BLaER1 (cell line): ENCODE measurements at regions not wholly inside any gene's neighbourhood (a gene's known extent, or its start where the extent isn't known, plus 50 kb on each side); places are given as distances from the start of the nearest gene placed in this dataset.
"Not testable (repeated sequence)": the region's sequence is repeated elsewhere in the genome, so short reads cannot be mapped to it uniquely, and the experiment has no call there.

Source experiments
- H3K27ac ChIP-seq: shearing (Covaris generic); formaldehyde crosslinking; 2 replicates; pipeline ENCODE4 v1.8.1; 2022
- H3K27me3 ChIP-seq: shearing (Covaris generic); formaldehyde crosslinking; 2 replicates; pipeline ENCODE4 v1.8.1; 2022
- H3K36me3 ChIP-seq: shearing (Covaris generic); formaldehyde crosslinking; 2 replicates; pipeline ENCODE4 v1.8.1; 2022
- H3K4me1 ChIP-seq: shearing (Covaris generic); formaldehyde crosslinking; 2 replicates; pipeline ENCODE4 v1.8.1; 2022
- H3K4me2 ChIP-seq: shearing (Covaris generic); formaldehyde crosslinking; 2 replicates; pipeline ENCODE4 v1.8.1; 2022
- H3K4me3 ChIP-seq: shearing (Covaris generic); formaldehyde crosslinking; 2 replicates; pipeline ENCODE4 v1.8.1; 2022
- H3K9ac ChIP-seq: shearing (Covaris generic); formaldehyde crosslinking; 2 replicates; pipeline ENCODE4 v1.8.1; 2022
- H3K9me3 ChIP-seq: shearing (Covaris generic); formaldehyde crosslinking; 2 replicates; pipeline ENCODE4 v1.8.1; 2022
- H4K20me1 ChIP-seq: shearing (Covaris generic); formaldehyde crosslinking; 2 replicates; pipeline ENCODE4 v1.8.1; 2022
- Cebpa-rat ChIP-seq: shearing (Covaris generic); IDR thresholded peaks from 2 replicates; pipeline ENCODE4 v1.8.1; 2022

GRCh38 chr12:75630091-75630490 lies 118.7 kb upstream of the KRR1 start:
- Histone ChIP-seq H3K36me3 (no peaks in the 10 kb centered on the region), H3K4me3 (no peak overlapping the region), H3K9me3 (no peaks in the 10 kb centered on the region), H3K9ac (no peak overlapping the region), H3K4me1 (peaks cover 10% of the 10 kb centered on the region; the same call in 1 of the 2 replicates), H3K27me3 (no peaks in the 10 kb centered on the region), H4K20me1 (no peaks in the 10 kb centered on the region), H3K4me2 (no peak overlapping the region), H3K27ac (no peak overlapping the region)
- no peak for TF ChIP-seq Cebpa-rat

- Histone ChIP-seq H3K4me2 (no peak overlapping the region), H3K9me3 (no peaks in the 10 kb centered on the region), H3K27me3 (no peaks in the 10 kb centered on the region), H3K27ac (no peak overlapping the region), H3K36me3 (no peaks in the 10 kb centered on the region), H4K20me1 (no peaks in the 10 kb centered on the region), H3K4me1 (no peaks in the 10 kb centered on the region), H3K4me3 (no peak overlapping the region), H3K9ac (no peak overlapping the region)
- TF ChIP-seq Cebpa-rat: no peak
Measured at GRCh38 chr12:75628916-75629315, 117.5 kb upstream of the KRR1 start.

- Histone ChIP-seq H4K20me1 (no peaks in the 10 kb centered on the region), H3K27ac (no peak overlapping the region), H3K9ac (no peak overlapping the region), H3K27me3 (no peaks in the 10 kb centered on the region), H3K4me2 (no peak overlapping the region), H3K36me3 (no peaks in the 10 kb centered on the region), H3K4me1 (no peaks in the 10 kb centered on the region), H3K4me3 (no peak overlapping the region), H3K9me3 (no peaks in the 10 kb centered on the region)
- TF ChIP-seq Cebpa-rat: no peak
Measured at GRCh38 chr12:75628511-75628910, 117.1 kb upstream of the KRR1 start.

- Histone ChIP-seq H3K4me1 (no peaks in the 10 kb centered on the region), H4K20me1 (no peaks in the 10 kb centered on the region), H3K4me3 (no peak overlapping the region), H3K4me2 (no peak overlapping the region), H3K27ac (no peak overlapping the region), H3K9me3 (no peaks in the 10 kb centered on the region), H3K36me3 (no peaks in the 10 kb centered on the region), H3K27me3 (no peaks in the 10 kb centered on the region), H3K9ac (no peak overlapping the region)
- TF ChIP-seq Cebpa-rat: no peak
Measured at GRCh38 chr12:75623631-75624154, 112.3 kb upstream of the KRR1 start.

GRCh38 chr12:75622492-75622891 lies 111.1 kb upstream of the KRR1 start:
- H4K20me1 ChIP-seq: no peaks in the 10 kb centered on the region
- no peak overlapping the region for H3K4me2 ChIP-seq
- H3K9ac ChIP-seq: no peak overlapping the region
- H3K27ac ChIP-seq: no peak overlapping the region
- H3K4me3 ChIP-seq: no peak overlapping the region
- TF ChIP-seq Cebpa-rat: no peak
- H3K36me3 ChIP-seq: no peaks in the 10 kb centered on the region
- no peaks in the 10 kb centered on the region for H3K4me1 ChIP-seq
- H3K27me3 ChIP-seq: no peaks in the 10 kb centered on the region
- no peaks in the 10 kb centered on the region for H3K9me3 ChIP-seq

- H3K9ac ChIP-seq, H3K9me3 ChIP-seq, H3K27ac ChIP-seq, H3K27me3 ChIP-seq, H3K36me3 ChIP-seq, H3K4me2 ChIP-seq, H3K4me1 ChIP-seq, H4K20me1 ChIP-seq, H3K4me3 ChIP-seq: not testable (repeated sequence)
Measured at GRCh38 chr12:75614396-75614795, 103.0 kb upstream of the KRR1 start.

- H3K4me3 ChIP-seq: no peak overlapping the region
- H3K4me2 ChIP-seq: no peak overlapping the region
- H4K20me1 ChIP-seq: no peaks in the 10 kb centered on the region
- no peak overlapping the region for H3K9ac ChIP-seq
- peaks cover 4% of the 10 kb centered on the region; the same call in 1 of the 2 replicates for H3K9me3 ChIP-seq
- TF ChIP-seq Cebpa-rat: no peak
- no peak overlapping the region for H3K27ac ChIP-seq
- no peaks in the 10 kb centered on the region for H3K27me3 ChIP-seq
- H3K36me3 ChIP-seq: no peaks in the 10 kb centered on the region
- H3K4me1 ChIP-seq: no peaks in the 10 kb centered on the region
Measured at GRCh38 chr12:75613981-75614380, 102.6 kb upstream of the KRR1 start.

- Histone ChIP-seq H3K27me3 (no peaks in the 10 kb centered on the region), H3K4me3 (no peak overlapping the region), H3K27ac (no peak overlapping the region), H3K9ac (no peak overlapping the region), H3K36me3 (no peaks in the 10 kb centered on the region), H3K4me2 (no peak overlapping the region), H3K9me3 (peaks cover 4% of the 10 kb centered on the region; the same call in 1 of the 2 replicates), H3K4me1 (no peaks in the 10 kb centered on the region), H4K20me1 (no peaks in the 10 kb centered on the region)
- no peak for TF ChIP-seq Cebpa-rat
Measured at GRCh38 chr12:75611041-75611440, 99.6 kb upstream of the KRR1 start.

GRCh38 chr12:75606956-75607355 lies 95.5 kb upstream of the KRR1 start:
- H3K4me2 ChIP-seq: no peak overlapping the region
- H3K9ac ChIP-seq: no peak overlapping the region
- no peaks in the 10 kb centered on the region for H3K27me3 ChIP-seq
- H3K27ac ChIP-seq: no peak overlapping the region
- TF ChIP-seq Cebpa-rat: no peak
- no peaks in the 10 kb centered on the region for H3K4me1 ChIP-seq
- H3K4me3 ChIP-seq: no peak overlapping the region
- H3K36me3 ChIP-seq: no peaks in the 10 kb centered on the region
- peaks cover 4% of the 10 kb centered on the region; the same call in 1 of the 2 replicates for H3K9me3 ChIP-seq
- no peaks in the 10 kb centered on the region for H4K20me1 ChIP-seq

GRCh38 chr12:75606151-75606550 lies 94.7 kb upstream of the KRR1 start:
- TF ChIP-seq Cebpa-rat: no peak
- Histone ChIP-seq H3K9me3 (peaks cover 4% of the 10 kb centered on the region; the same call in 1 of the 2 replicates), H3K27ac (no peak overlapping the region), H3K4me3 (no peak overlapping the region), H3K9ac (no peak overlapping the region), H3K4me1 (no peaks in the 10 kb centered on the region), H3K27me3 (no peaks in the 10 kb centered on the region), H3K4me2 (no peak overlapping the region), H3K36me3 (no peaks in the 10 kb centered on the region), H4K20me1 (no peaks in the 10 kb centered on the region)

GRCh38 chr12:75603475-75603874 lies 92.1 kb upstream of the KRR1 start:
- no peak overlapping the region for H3K27ac ChIP-seq
- no peaks in the 10 kb centered on the region for H3K9me3 ChIP-seq
- H3K4me3 ChIP-seq: no peak overlapping the region
- H3K27me3 ChIP-seq: no peaks in the 10 kb centered on the region
- no peak overlapping the region for H3K9ac ChIP-seq
- no peaks in the 10 kb centered on the region for H3K4me1 ChIP-seq
- H4K20me1 ChIP-seq: no peaks in the 10 kb centered on the region
- no peak for TF ChIP-seq Cebpa-rat
- H3K4me2 ChIP-seq: no peak overlapping the region
- H3K36me3 ChIP-seq: no peaks in the 10 kb centered on the region
